HTR-8/SVneo (cell line): ENCODE measurements at regions not wholly inside any gene's neighbourhood (a gene's known extent, or its start where the extent isn't known, plus 50 kb on each side); places are given as distances from the start of the nearest gene placed in this dataset.
A peak's percentile ranks its signal among the peaks of the same experiment; 100 is the strongest.
"Not testable (repeated sequence)": the region's sequence is repeated elsewhere in the genome, so short reads cannot be mapped to it uniquely, and the experiment has no call there.

Experiments
- DNase-seq: peaks from one replicate; pipeline ENCODE4 v3.0.0; 2011; ENCODE audit warnings: low spot score, mixed read lengths; ENCODE audit not compliant: insufficient read length
- FAIRE-seq: peaks from 2 replicates; lab custom pipeline; 2011; peaks lifted over from hg19 to GRCh38; lab: Jason Lieb, UNC

DNA sequence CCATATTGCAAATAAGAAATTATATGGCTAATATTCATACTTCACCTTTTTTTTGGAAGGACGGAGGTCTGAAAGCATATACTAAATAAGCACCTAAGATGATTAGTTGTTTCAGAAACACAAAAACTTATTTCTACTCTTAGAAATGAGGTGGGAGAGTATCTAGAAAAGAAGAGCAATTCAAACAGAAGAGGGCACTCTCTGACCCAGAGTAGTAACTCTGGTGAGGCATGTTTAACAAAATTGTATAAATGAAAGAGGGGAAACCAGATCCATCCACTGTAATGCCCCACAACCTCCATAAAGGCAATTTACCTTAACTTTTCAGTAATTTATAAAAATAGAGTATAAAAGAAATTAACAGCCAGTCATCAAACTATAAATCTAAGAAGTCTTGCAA is 669.6 kb upstream of the VRK2 start:
- peak; percentile 18 for DNase-seq
- no peak for FAIRE-seq

DNA sequence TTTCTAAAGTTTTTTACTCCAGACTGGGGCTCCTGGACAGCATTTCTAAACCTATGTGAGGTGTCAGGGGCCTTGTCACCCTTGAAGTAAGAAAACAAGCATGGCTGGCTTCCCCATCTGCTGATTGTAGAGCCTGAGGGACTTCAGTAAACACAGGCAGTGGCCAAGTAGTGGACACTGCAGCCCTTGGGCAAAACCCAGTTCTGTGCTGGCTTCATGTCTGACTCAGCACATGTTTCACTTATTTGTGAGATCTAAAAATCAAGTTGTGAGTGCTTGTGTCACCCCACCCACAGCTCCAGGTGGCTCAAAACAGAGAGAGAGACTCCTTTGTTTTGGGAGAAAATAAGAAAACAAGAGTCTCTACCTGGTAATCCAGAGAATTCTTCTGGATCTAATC is 660.3 kb upstream of the VRK2 start:
- FAIRE-seq (no peak), DNase-seq (no peak)

DNA sequence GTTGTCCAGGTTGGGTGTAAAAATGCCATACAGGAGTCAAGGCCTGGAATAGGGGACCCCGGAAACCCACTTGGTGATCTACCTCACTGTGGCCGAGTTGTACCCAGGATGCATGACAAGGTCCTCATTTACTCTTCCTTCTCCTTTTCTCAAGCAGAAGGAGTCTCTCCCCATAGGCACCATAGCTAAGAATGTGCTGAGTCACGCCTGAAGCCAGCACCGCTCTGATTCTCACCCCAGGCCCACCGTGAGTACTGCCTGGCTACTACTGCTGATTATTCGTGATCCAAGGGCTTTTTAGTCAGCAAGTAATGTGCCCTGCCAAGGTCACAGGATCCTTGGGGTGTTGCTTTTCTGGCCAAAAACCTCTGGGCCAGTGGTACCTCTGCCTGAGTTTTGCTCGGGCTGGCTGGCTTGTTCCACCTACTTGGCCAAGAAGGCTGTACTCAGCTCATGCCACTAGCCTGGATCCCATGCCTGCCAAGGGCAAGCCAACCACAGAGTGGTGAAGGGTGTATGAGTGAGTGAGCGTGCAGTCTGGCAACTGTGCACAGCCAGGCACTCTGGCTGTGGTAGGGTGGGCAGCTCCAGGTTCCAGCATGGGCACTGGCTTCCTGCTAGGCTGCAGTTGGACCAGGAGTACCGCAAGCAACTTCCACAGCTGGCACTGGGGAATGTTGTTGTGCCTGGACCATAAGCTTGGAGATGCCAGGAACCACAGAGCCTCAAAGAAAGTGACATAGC is 650.1 kb upstream of the VRK2 start:
- DNase-seq: no peak
- peak; percentile 51 for FAIRE-seq

DNA sequence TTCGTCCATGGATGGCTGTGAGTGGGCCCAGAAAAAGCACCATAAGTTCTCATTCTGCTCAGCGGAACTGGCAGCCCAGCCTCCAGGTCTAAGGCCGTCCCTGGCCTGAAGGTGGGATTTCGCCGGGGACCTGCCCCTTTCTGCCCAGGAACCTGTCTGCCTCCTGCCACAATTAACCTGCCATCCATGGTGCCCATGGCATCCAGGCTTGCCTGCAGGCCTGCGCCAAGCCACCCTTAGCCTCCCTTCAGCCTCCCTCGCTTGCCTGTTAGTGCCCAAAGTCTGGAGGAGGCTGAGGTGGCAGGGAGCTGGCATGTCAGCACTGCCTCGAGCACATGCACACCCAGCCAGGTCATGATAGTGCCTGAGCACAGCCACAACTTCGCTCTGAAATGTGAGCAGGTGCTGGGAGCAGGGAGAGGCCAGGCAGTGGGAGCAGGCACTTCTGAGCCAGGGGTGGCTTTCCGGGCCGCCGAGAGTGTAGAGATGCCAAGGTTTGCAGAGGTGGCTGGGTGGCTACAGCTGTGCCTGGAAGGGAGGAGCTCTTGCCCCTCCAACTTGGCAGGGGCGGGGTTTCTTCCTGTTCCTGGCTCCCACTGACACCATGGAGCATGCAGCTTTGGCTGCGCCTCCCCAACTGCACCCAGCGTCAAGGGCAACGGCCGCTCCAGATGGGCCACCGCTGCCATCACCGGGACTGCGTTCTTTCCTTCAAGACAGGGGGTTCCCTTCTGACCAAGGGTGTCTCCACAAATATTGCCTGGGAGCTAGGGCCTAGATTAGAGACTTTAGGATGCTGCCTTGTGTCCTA is 648.9 kb upstream of the VRK2 start:
- DNase-seq: no peak
- FAIRE-seq: no peak

DNA sequence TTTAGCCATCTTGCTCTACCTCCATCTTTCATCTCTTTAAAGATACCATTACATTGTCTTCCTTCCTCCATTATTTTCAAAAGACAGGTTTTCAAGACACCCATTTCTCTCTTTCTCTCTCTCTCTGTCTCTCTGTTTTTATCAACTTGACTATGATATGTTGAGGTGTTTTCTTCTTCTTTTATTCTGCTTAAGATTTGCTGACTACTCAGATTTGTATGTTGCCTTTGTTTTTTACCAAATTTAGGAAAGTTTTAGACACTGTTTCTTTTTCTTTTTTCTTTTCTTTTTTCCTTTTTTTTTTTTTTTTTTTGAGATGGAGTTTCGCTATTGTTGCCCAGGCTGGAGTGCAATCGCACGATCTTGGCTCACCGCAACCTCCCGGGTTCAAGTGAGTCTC is 647.5 kb upstream of the VRK2 start:
- DNase-seq (no peak), FAIRE-seq (no peak)

DNA sequence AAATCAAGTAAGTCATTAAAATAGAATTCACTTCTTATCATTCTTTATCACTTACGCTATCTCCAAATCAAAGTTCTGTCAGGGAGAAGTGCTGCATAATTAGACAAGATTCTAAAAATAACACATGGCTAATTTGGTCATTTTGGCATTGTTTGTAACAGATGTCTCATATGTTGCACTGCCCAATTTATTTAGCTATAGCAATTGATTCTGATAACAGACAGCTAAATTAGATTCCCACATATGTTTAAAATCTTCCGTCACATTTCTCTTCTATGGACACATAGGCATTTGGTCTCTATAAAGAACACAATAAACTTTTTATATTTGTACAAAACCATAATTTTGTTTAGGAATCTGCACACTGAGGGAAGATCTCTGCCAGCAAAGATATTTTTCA is 644.5 kb upstream of the VRK2 start:
- DNase-seq (no peak), FAIRE-seq (no peak)

DNA sequence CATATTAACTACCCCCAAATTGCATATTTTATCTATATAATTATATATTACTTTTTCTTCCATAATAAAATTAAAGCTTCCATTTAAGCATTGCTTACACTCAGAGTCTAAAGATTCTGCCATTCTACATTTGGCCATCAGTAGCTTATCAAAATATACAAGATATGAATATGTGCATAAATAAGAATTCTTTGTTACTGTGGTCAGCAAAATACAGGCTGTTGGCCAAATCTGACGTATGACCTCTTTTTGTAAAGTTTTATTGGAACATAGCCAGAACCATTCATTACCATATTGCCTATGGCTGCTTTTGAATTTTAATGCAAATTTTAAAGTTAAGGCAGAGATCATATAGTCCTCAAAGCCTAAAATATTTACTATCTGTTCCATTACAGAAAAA is 643.9 kb upstream of the VRK2 start:
- no peak for FAIRE-seq
- DNase-seq: no peak

DNA sequence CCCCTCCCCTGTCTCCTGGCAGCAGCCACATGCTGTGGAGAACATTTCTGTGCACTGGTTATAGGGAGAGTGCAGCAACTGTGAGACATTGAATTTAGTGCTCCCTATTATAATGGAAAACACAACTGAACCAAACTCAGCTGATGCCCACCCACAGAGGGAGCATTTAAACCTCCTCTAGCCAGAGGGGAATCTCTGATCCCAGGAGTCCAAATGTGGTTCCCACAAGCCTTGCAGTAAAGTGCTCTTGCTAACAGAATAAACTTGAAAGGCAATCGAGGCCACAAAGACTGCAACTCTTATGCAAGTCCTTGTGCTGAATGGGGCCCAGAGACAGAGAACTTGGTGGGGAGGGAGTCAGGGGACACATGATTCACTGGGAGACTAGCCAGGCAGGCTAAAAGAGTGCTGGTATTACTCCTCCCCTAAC is 638.8 kb upstream of the VRK2 start:
- DNase-seq: no peak
- no peak for FAIRE-seq

DNA sequence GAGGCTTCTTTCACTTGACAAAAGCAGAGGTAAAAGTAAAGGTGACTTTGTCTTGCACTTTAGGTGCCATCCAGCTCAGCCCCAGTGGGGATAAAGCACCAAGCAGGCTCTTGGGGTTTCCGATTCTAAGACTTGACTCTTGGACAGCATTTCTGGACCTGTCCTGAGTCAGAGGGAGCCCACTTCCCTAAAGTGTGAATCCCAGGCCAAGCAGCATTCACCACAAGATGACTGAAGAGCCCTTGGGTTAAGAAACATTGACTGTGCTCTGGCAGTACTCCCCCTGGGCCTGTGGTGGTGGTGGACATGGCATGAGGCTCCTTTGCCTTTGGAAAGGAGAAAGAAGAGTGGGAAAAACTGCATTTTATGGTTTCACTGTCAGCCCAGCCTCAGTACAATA is 638.0 kb upstream of the VRK2 start:
- DNase-seq (no peak), FAIRE-seq (no peak)

DNA sequence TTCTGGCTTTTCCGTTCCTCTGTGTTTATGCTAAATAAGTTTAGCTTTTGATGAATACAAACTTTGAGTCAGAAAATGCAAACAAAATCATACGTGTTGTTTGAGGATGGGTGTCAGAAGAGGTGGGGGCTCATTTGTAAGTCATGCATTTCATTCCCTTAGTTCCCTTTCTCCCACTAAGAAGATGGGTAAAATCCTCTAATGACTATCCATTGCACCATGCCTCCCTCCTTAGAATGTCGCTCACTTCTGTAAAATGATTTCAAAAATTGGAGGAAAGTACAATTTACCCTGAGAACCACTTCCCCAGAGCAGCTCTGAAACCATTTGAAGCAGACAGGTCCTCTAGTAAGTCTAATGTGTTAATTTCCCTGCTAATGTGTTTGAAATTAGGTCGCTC is 629.6 kb upstream of the VRK2 start:
- DNase-seq: no peak
- FAIRE-seq: no peak

DNA sequence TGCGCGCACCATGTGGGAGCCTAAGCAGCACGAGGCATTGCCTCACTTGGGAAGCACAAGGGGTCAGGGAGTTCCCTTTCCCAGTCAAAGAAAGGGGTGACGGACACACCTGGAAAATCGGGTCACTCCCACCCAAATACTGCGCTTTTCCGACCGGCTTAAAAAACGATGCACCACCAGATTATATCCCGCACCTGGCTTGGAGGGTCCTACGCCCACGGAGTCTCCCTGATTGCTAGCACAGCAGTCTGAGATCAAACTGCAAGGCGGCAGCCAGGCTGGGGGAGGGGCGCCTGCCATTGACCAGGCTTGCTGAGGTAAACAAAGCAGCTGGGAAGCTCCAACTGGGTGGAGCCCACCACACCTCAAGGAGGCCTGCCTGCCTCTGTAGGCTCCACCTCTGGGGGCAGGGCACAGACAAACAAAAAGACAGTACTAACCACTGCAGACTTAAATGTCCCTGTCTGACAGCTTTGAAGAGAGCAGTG is 627.7 kb upstream of the VRK2 start:
- FAIRE-seq: not testable (repeated sequence)

DNA sequence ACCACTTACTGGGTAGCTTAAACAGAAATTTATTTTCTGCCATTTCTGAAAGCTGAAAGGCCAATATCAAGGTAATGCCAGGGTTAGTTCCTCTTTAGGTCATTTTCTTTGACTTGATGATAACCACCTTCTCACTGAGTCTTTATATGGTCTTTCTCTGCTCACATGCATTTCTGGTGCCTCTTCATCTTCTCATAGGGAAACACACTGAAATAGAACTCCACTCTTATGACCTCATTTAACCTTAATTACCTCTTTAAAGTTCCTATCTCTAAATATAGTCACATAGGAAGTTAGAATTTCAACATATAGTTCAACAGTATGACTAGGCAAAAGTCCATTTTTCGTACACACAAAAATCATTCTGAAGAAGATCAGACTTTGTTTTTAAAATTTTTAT is 616.8 kb upstream of the VRK2 start:
- DNase-seq: no peak
- no peak for FAIRE-seq

More for the DNA sequence above, 627.7 kb upstream of the VRK2 start:
- DNase-seq: not testable (repeated sequence)

DNA sequence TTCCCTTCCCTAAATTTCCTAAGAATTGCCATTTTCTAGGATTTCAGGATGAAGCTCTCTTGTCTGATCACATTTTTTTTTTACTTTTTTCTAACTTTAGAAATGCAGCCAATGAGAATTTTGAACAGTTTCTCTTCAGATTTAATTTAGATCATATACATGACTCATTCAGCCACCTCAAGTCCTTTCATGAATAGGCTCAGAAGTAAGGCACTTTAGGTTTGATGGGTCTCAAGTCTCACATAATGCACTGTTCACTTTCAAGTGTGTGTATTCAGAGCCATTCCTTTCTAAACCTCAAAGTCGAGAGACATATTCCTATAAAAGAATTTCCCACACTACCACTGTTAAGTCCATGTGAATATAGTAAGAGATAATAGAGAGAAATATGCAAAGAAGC is 614.1 kb upstream of the VRK2 start:
- no peak for FAIRE-seq
- no peak for DNase-seq

DNA sequence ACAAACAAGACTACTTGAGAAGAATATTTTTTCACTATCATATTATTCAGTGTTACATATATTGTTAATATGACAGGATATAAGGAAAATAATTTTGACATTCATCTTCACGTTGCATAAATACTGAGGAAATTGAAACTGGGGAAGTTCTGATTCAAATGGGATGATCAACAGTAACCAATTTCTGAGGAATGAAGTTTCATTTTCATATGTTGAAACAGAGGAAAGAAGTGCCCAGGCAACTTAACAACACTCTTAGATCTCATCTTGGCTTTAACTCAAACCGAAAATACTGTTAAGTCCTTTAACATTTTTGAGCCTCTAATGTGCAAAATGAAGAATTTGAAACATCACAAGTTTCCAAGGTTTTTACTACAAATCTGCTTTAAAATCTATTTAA is 612.2 kb upstream of the VRK2 start:
- no peak for DNase-seq
- FAIRE-seq: no peak

DNA sequence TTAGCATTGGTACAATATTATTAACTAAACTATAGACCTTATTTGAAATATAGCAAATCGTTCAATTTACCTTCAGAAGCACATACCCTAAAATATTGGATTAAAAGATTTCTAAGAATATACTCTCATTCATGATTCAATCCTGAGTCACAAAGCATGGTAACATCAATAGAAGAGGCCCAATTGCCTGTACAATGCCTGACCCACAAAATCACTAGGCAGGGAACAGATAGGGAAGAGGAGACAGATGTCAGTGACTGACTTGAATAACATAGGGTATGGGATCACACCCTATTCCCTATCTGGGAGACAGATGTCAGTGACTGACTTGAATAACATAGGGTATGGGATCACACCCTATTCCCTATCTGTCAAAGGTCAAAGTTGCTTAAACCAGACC is 611.6 kb upstream of the VRK2 start:
- FAIRE-seq: no peak
- DNase-seq: no peak

DNA sequence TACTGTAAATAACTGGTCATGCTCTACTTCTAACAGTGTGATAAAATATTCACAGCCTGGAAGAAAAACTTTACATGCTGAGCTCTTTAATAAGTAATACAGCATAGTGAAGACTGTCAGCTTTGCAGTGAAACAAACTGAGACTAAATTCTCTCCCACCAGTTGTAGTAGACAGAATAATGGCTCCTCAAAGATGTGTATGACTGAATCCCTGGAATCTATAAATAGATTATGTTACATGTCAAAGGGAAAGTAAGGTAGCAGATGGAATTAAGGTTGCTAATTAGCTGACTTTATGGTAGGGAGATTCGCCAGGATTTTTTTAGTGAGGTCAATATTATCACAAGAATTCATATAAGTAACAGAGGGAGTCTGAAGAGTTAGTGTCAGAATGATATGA is 609.5 kb upstream of the VRK2 start:
- FAIRE-seq (no peak), DNase-seq (no peak)

DNA sequence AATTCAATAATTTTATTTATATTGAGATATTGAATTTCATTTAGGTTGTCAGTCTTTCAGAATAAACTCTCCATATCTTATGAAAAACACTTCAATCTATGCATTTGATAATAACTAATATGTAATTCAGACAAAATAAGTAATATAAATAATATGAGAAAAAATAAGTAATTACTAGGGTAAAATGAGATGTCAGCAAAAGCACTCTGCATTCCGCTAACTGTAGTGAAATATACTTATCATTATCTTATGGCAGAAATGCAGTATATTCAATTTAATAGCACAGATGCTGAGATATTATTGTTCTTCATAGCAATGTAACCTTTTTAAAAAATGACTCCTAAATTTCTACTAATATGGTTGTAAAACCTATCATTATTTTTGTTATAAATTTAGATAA is 606.2 kb upstream of the VRK2 start:
- no peak for DNase-seq
- no peak for FAIRE-seq

DNA sequence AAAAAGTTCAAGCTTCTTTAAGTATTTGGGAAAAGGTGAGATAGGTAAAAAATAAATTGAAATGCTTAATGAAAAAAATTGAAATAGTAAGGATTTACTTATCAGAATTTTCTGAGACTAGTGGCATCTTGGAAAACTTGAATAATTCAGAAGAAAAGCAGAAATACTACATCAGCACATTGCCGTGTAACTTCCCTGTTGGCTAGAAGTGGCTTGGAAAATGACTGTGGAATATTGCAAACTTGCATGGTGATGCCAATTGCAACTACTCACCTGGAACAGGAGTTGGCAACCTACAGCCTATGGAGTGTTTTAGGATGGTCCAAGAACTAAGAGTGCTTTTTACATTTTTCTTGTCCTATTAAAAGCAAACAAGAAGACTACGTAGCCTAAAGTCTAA is 603.5 kb upstream of the VRK2 start:
- FAIRE-seq: no peak
- no peak for DNase-seq

DNA sequence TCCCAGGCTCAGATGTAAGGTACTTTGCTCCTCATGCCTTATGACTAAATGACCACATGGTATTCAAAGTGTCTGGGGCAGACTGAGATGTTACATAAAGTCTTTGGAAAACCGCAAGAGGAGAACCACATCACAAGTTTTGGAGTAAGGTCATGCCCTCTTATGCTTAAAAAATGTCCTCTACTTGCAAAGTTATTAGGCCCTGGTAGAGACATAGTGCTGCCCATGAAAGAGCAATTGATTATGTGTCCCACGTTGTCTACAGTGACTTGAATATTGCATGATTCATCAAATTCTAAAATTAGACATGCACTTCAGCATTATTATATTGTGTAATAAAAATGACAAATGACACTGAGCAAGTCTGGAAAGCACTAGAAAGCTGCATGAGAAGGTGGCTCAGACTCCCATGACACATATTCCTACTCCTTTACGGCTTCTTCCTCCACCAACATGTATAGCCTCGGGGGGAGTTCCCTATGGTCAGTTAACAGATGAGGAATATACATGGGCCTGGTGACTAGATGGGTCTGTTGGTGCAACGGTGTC is 602.6 kb upstream of the VRK2 start:
- FAIRE-seq (no peak), DNase-seq (no peak)

DNA sequence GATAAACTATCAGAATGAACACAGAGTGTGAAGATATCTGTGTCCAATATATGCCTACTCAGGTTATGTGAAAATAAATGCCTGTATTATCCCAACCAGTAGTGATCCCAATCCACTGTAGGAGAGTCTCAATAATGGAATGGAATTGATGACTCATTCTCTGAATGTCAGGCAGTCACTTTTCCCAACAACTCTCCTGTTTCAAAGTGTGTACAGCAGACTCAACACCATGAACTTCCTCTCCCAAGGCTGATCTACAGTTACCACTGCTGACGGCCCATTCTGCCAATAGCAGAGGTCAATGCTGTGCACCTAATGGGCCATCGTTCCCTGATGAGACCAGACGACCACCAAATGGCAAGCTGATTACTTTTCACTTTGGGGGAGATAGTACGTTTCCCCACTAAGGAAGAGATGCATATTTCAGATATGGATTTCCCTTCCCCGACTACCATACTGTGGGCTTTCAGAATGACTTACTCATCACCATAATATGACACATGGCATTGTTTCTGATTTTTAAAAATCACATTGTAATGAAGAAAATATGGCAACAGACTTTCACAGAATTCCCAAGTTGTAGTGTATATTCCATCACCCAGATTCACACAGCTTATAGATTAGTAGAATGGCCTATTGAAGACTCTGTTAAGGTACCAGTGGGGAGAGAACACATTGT is 601.7 kb upstream of the VRK2 start:
- no peak for FAIRE-seq
- no peak for DNase-seq

DNA sequence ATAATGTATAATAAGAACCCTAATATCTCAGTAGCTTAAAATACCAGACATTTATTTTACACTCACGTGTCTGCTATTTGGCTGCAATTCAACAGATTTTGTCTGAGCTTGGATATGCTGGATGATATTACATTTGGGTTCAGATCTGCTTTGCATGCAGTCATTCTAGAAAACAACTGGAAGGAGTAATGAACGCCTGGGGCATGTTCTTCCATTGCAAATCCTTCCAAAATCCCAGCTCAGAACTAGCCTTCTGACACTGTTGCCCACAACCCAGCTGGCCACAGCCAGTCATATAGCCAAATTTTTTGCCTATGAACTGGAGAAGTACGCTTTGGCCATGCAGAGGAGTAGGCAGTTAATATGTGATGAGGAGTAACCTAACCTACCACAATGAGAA is 597.8 kb upstream of the VRK2 start:
- DNase-seq: no peak
- no peak for FAIRE-seq
